Dermis microvascular lymphatic vessel endothelial cell (primary cell): ENCODE measurements at regions not wholly inside any gene's neighbourhood (a gene's known extent, or its start where the extent isn't known, plus 50 kb on each side); places are given as distances from the start of the nearest gene placed in this dataset.
A peak's percentile ranks its signal among the peaks of the same experiment; 100 is the strongest.
"Not testable (repeated sequence)": the region's sequence is repeated elsewhere in the genome, so short reads cannot be mapped to it uniquely, and the experiment has no call there.

Experiments used
- DNase-seq, 2 donors: peaks; one replicate each; pipeline versions ENCODE4 v3.0.0 to v3.0.0-alpha.2; 2010; ENCODE audit warnings: low read depth in 2 of 2

DNA sequence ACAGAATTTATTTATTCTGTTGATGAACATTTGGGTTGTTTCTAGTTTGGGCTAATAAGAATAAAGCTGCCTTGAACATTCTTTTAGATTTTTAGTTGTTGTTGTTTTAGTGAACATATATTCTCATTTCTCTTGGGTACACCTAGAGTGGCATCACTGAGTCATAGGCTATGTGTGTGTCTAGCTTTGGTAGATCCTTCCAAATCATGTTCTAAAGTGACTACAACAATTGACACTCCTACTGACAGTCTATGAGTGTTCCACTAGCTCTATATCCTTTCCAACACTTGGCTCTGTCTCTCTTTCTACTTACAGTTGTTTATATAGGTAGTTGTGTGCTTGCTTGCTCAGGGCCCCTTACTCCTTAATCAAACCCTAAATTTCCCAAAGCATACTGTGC is 346.0 kb upstream of the NCAM1 start:
- DNase-seq: no peak

- DNase-seq: no peak
Measured at GRCh38 chr11:112615891-112616290, 345.3 kb upstream of the NCAM1 start.

- no peak for DNase-seq
Measured at GRCh38 chr11:112616327-112617097, 344.7 kb upstream of the NCAM1 start.

DNA sequence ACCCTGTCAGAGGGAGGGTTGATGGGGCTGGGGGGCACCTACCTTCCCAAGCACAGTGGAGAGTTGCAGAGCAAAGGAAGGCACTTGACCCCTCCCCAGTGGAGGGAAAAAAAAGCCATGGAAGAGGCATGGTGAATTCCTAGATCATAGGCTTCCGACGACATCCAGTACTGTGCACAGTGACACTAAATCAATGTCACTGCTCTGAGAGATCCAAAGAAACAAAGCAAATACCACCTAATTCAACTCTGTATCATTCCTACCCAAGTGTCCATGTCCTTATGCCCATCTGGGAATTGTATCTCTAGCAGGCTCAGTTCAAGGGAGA is 344.2 kb upstream of the NCAM1 start:
- no peak for DNase-seq

DNA sequence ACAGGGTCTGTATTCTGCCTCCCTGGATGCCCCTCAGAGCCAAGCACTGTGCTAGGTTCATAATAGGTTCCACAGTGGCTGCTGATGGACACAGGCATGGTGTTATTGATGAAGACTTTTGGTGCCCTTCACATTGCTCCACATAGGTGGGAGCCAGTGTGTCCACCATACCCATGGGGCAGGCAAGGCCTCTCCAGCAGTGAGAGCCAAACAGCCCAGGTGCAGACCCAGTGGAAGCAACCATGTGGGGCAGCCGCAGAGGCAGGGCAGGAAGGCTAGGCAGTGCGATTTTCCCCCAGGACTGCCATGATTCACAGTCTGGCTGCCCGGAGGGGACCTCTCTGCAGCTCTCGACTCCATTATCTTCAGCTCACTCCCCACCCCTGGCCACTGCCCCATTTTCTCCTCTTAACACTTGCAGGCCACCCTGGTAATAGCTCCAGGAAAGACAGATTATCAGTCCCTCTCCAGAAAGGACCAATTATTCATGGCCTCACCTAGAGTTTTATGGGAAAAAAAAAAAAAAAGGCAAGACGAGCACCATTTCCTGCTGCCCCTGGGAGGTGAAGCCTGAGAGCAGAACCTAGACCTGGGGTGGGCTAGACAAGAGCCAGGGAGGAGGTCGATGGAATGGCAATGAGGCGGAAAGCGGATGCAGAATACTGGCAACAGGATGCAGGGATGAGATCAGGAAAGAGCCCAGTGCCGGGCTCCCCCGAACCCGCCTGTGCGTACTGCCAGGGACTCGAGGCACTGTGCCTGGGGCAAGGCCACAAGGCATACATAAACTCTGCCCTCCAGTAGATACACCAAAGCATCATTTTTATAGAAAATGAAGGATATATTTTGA is 343.0 kb upstream of the NCAM1 start:
- no peak for DNase-seq

DNA sequence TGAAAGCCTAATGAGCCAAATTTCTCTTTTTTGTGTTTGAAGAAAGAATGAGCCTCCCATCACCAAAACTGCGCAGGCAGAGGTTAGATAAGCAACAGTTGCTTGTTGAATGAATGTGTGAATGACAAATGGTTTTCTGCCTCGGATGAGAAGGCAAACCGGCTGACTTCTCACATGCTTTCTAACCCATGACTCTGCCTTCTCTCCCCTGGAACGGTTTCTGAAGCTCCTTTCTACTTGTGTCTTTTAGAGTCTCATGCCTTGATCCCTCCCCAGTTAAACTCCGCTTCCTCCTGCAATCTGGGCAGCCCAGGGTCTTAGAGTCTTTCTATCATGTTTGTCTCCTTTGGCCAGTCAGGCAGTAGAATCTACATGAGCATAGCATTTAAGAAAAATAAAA is 342.1 kb upstream of the NCAM1 start:
- DNase-seq: no peak

DNA sequence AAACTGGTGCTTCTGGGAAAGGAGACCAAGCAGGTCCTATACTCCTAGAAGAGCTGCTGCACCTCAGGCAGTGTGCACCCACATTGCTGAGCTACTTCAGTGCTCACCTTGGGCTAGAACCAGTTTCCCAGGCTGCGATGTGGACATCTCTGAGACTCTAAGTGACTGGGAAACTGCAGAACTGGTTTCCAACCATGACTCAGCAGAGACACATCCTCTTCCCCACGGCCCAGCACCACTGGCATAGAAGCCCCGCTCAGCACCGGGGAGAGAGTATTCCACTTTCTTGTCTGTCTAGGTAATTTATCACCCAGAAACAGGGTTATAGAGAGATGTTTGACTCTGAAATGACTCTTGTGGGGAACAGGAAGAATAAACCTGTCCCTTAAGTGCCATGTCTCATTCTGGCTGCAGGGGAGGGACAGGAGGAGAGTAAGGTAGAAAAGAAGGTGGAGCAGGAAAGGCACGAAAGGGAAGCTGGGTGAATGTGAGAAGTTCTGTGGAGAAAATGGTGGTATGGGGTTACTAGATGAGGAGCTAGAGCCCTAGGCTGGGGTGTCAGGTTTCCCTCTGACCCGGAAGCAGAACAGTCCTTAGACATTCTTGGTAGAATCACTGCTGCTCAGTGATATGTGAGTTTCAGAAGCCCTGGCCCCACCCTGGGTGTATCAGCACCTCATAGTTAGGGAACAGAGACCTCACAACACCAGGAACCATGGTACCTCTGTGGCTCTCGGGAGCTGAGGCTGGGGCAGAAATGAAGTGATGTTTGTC is 340.4 kb upstream of the NCAM1 start:
- peak in 1 of 2 donors; percentile 13 for DNase-seq

GRCh38 chr11:112623057-112623456 is 338.2 kb upstream of the NCAM1 start:
- no peak for DNase-seq

DNA sequence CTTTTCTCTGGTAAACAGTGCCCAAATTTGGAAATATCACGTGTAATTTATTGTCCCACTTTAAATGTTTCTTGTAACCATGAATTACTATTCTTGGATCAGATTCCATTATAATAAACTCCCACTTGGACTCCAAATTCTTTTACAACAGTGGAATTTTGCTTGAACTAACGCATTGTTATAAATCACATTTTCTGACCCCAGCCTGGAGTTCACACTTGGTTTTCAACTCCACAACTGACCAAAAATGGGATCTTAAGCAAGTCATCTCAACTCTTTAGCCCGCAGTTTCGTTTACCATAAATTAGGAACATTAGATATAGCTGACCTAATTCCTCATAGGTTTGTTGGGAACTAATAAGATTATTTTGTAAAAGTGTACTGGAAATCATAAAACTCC is 336.8 kb upstream of the NCAM1 start:
- no peak for DNase-seq

GRCh38 chr11:112624971-112625370 is 336.2 kb upstream of the NCAM1 start:
- DNase-seq: not testable (repeated sequence)

- DNase-seq: no peak
Measured at GRCh38 chr11:112625814-112626213, 335.4 kb upstream of the NCAM1 start.

- no peak for DNase-seq
Measured at GRCh38 chr11:112626731-112627130, 334.5 kb upstream of the NCAM1 start.

GRCh38 chr11:112627588-112628045 is 333.6 kb upstream of the NCAM1 start:
- DNase-seq: no peak

GRCh38 chr11:112628676-112629075 is 332.5 kb upstream of the NCAM1 start:
- no peak for DNase-seq

DNA sequence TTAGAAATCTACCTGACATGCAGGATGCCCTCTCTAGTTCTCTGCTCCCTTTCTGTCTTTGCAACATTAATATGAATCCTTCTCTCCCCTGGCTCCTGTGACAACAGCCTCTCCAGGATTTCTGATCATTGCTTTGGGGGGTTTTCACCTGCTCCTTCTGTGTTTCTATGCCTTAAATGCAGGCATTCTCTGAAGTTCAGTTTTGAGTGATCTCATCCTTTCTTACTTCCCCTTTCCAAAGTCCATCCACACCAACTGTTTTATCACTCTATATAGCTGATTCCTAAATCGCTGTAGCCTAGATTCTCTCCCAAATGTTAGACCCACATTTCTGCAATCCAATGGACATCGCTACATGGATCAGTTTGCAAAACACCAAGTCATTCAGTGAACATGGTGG is 330.7 kb upstream of the NCAM1 start:
- no peak for DNase-seq

DNA sequence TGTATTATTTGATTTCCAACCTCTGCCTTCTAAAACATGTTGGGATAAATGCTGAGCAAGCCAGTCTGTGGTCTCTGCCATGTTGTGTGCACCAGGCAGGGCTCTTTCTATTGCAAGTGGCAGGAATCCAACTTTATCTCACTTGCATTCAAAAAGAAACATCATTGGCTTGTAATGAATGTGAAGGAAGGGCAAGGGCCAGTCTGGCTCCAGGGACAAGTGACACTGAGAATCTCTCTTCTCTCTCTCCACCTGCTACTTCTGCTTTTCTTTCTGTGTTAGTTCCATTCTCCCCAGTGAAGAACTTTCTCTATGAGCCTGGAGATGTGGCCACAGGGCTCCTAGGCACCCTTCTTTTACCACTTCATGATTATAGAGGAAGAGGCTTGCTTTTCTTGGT is 329.9 kb upstream of the NCAM1 start:
- no peak for DNase-seq

- no peak for DNase-seq
Measured at GRCh38 chr11:112632866-112633505, 328.2 kb upstream of the NCAM1 start.

DNA sequence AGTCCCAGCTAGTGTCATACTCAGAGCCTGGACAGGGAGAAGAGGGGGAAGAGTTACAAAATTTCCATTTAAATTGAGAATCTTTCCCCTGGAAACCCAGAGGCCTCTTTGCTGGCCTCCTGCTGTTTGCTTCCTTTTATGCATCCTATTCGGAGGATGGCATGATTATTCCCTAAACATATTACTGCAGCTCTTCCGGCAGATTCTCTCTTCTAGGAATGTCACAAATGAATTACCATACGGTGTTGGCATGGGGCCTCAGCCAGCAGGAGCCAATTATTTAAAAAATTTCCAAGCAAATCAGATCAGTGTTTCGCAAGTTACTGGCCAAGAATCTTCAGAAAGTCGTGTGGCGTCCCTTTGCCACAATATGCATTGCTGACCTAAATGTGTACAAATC is 326.7 kb upstream of the NCAM1 start:
- no peak for DNase-seq

GRCh38 chr11:112634995-112635737 is 326.1 kb upstream of the NCAM1 start:
- DNase-seq: no peak

GRCh38 chr11:112637076-112637475 is 324.1 kb upstream of the NCAM1 start:
- DNase-seq: no peak

GRCh38 chr11:112637876-112638275 is 323.3 kb upstream of the NCAM1 start:
- peak in 1 of 2 donors; percentile 42 for DNase-seq
